Activated CD4-positive, alpha-beta T cell treated with anti-CD3 and anti-CD28 coated beads, Interleukin-2, amount 10 ng/mL, durations not matched to agents 7 days and 5 days (primary cell): ENCODE measurements at regions not wholly inside any gene's neighbourhood (a gene's known extent, or its start where the extent isn't known, plus 50 kb on each side); places are given as distances from the start of the nearest gene placed in this dataset.
"Not testable (repeated sequence)": the region's sequence is repeated elsewhere in the genome, so short reads cannot be mapped to it uniquely, and the experiment has no call there.

Source experiments
- CTCF ChIA-PET: fragments of 350-600 bp; sonication (Branson Sonifier 250); formaldehyde crosslinking; loops from one replicate; lab custom pipeline; 2021; ENCODE audit warnings: antibody characterized with exemption; lab: Charles Lee
- POLR2A ChIA-PET: fragments of 350-600 bp; sonication (Branson Sonifier 250); formaldehyde crosslinking; loops from one replicate; lab custom pipeline; 2021; ENCODE audit warnings: antibody characterized with exemption; lab: Charles Lee
- DNase-seq: peaks from one replicate; pipeline ENCODE4 v3.0.0-alpha.2; 2020
- H3K27ac Mint-ChIP-seq: one replicate; pipeline ENCODE4 v1.8.0; 2021; ENCODE audit warnings: mild to moderate bottlenecking, moderate library complexity, mixed read lengths
- H3K27me3 Mint-ChIP-seq: one replicate; pipeline ENCODE4 v1.8.0; 2021; ENCODE audit warnings: mixed read lengths
- H3K36me3 Mint-ChIP-seq: one replicate; pipeline ENCODE4 v1.8.0; 2021; ENCODE audit warnings: low read depth, mixed read lengths
- H3K4me1 Mint-ChIP-seq: one replicate; pipeline ENCODE4 v1.8.0; 2021; ENCODE audit warnings: mixed read lengths
- H3K4me3 Mint-ChIP-seq: one replicate; pipeline ENCODE4 v1.8.0; 2021; ENCODE audit warnings: mild to moderate bottlenecking, moderate library complexity, mixed read lengths
- H3K9me3 Mint-ChIP-seq: one replicate; pipeline ENCODE4 v1.8.0; 2021; ENCODE audit warnings: mixed read lengths

DNA sequence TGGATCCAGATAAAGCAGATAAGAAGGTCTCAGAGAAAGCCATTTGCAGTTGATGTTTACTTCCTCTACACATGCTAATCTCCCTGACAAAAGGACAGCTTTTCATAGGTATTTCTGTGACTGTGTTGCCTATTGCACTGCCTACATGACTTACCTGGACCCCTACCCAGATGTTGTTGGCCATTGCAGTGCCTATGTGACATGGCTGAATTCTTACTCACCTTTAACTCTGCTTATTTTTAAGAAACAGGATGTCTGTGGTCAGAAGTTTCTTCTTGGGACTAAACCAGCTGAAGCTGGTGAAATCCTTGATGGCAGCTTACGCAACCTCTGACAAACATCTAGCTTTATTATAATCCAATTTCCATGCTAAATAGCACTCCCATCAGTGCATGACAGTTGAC, 50.7 kb downstream of the PPIAL4D start:
- POLR2A ChIA-PET, H3K9me3 Mint-ChIP-seq, H3K36me3 Mint-ChIP-seq, H3K27me3 Mint-ChIP-seq, CTCF ChIA-PET, H3K4me3 Mint-ChIP-seq: not testable (repeated sequence)
- peaks cover 16% of the 10 kb centered on the region for H3K4me1 Mint-ChIP-seq
- peak; percentile 14 for DNase-seq
- peak overlapping the region; percentile 82 for H3K27ac Mint-ChIP-seq

DNA sequence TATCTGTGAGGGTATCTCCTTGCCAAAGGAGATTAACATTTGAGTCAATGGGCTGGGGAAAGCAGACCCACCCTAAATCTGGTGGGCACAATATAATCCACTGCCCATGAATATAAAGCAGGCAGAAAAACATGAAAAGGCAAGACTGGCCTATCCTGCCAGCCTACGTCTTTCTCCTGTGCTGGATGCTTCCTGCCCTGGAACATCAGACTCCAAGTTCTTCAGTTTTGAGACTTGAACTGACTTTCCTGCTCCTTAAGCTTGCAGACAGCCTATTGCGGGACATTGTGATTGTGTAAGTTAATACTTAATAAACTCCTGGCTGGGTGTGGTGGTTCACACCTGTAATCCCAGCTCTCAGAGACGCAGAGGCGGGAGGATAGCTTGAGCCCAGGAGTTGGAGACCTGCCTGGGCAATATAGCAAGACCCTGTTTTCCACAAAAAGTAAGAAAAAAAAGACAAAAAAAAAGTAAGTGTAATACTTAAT, 52.4 kb downstream of the PPIAL4D start:
- Mint-ChIP-seq H3K4me1 (peaks cover 18% of the 10 kb centered on the region), H3K4me3 (peak overlapping the region; percentile 48), H3K27ac (peak overlapping the region; percentile 88)
- CTCF ChIA-PET, H3K27me3 Mint-ChIP-seq, DNase-seq, H3K36me3 Mint-ChIP-seq, POLR2A ChIA-PET, H3K9me3 Mint-ChIP-seq: not testable (repeated sequence)

DNA sequence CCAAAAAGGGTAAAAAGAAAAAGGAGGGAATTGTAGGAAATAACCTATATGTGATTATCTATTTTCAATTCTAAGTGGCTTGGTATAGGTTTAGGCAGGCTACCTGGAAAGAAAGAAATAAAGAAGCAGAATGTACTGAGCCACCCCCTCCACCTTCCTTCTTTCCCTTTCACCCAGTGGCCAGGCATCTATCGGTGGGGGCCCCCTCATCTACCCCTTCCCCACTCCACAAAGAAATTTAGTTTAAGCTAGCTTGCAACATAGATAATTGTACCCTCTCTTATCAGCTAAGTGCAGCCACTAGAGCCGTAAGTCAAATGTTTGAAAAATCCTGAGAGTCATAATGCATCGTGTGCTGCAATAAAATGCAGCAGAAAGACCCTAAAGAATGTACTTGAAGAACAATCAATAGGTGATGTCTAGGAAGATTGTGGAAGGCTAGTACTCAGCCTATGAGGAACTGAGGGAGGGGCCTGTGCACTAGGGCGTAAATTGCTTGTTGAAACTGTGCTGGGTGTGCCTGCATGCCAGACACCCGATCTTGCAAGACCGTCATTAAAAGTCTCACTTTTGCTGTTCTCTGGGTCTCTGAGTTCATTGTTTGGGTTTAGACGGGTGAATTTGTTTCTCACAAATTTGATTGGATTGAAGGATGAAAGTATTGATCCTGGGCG, 53.0 kb downstream of the PPIAL4D start:
- H3K36me3 Mint-ChIP-seq, POLR2A ChIA-PET, H3K27me3 Mint-ChIP-seq, CTCF ChIA-PET, H3K9me3 Mint-ChIP-seq: not testable (repeated sequence)
- peak overlapping the region; percentile 88 for H3K27ac Mint-ChIP-seq
- DNase-seq = peak; percentile 22
- H3K4me3 Mint-ChIP-seq = peak overlapping the region; percentile 48
- H3K4me1 Mint-ChIP-seq = peaks cover 17% of the 10 kb centered on the region

DNA sequence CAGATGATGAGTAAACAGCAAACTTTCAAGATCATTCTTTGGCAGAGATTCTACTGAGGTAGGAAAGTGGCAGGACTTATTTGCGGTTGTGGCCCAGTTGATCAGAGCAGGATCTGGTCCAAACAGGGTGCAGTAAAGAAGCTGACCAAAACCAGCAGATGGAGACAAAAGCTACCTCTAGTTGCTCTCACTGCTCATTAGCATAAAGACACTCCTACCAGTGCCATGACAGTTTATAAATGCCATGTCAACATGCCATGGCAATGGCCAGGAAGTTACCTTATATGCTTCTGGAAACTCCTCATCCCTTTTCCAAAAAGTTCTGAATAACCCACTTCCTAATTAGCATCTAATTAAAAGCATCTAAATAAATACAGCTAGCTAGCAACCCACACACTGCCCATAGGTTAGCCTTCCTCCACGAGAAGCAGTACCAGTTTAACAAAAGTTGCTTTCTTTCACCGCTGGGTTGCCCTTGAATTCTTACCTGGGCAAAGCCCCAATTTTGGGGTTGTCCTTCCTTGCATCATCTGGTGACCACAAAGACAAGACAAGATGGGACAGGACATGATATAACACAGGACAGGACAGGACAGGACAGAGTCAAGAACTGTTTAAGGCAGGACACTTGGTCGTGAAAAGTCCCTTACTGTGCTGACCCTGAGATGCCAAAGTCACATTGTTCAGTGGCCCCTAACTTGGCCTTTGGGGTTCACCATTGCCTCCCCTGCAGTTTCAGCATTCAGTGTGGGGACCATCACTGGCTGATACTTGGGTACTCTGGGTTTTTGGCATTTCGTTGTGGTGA, 59.2 kb downstream of the PPIAL4D start:
- H3K9me3 Mint-ChIP-seq, DNase-seq, H3K4me1 Mint-ChIP-seq, POLR2A ChIA-PET, H3K4me3 Mint-ChIP-seq, H3K36me3 Mint-ChIP-seq, CTCF ChIA-PET, H3K27ac Mint-ChIP-seq, H3K27me3 Mint-ChIP-seq: not testable (repeated sequence)

DNA sequence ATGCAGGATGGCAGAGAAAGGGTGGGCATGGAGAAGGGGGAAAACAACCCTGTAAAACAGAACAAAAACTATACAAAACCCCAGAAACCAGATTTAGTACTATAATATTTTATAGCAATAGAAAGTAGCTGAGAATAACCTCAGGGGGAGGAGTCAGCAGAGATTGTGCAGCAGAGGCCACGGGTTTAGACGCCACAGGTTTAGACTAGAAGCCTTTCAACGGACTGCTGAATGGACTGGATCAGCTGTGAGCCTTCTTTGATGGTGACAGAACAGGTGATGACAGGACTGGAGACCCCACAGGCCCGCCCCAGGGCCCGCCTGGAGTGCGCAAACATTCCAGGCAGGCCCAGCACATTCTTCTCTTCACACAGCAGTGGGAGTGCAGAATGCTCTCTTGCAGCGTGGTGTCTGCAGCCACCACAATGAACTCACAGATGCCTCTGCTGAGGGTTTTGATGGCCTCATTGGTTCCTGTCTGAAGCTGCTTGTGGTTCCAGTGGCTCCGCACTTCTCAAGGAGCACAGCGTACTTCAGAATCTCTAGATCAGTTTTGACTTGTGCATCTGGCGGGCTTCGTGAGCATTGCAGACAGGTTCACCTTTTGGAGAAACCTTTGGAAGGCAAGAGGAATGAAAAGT, 65.6 kb downstream of the PPIAL4D start:
- POLR2A ChIA-PET, H3K27ac Mint-ChIP-seq, H3K4me1 Mint-ChIP-seq, H3K9me3 Mint-ChIP-seq, H3K27me3 Mint-ChIP-seq, H3K36me3 Mint-ChIP-seq, H3K4me3 Mint-ChIP-seq, CTCF ChIA-PET: not testable (repeated sequence)
- peak; percentile 57 for DNase-seq

DNA sequence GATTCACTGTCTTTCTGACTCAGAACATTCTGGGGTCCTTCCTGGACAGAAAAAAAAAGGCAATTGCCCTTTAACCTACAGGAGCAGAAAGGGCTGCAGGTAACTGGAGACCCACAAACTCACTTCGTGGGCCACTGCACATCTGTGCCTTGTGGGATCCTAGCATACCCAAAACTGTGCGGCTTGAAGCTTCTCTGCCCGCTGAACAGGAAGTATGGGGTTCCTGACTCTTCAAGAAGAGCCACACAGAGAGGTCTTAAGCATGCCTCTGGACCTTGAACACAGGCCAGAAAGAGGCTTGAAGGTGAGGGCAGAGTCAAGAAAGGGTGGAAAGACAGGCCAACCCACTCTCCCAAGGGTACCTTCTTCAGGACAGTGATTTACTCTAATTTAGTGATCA, 67.6 kb downstream of the PPIAL4D start:
- DNase-seq, H3K27ac Mint-ChIP-seq, CTCF ChIA-PET, POLR2A ChIA-PET, H3K4me1 Mint-ChIP-seq, H3K36me3 Mint-ChIP-seq, H3K9me3 Mint-ChIP-seq, H3K27me3 Mint-ChIP-seq, H3K4me3 Mint-ChIP-seq: not testable (repeated sequence)

DNA sequence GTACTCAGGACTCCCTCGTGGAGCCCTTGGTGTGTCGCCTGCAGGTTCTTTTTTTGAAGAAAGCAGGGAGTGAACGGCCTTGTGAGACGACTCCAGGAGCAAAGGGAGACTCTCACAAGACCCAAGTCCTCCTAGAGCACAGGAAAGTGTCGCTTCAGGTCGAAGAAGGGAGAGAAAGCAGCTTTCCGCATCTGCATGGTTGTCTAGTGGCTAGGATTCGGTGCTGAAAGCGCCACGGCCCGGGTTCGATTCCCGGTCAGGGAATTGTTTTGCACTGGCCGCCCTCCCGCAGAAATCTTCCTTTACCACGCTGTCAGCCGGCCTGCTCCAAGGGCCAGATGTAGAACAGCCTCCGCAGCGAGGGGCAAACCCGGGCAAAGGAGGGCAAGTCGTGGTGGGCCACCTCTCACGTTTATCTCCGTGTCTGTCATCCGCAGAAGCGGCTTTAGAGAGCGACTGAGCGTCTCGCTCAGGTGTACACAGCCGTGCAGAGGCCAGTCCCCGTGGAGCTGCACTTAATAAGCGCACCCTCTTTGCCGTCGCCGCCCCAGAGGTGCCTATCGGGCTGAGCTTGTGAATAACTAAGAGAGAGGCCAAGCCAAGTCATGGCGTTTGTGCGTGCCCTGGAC, 72.6 kb downstream of the FAM72D start:
- H3K27ac Mint-ChIP-seq, DNase-seq, H3K9me3 Mint-ChIP-seq, CTCF ChIA-PET, H3K36me3 Mint-ChIP-seq, POLR2A ChIA-PET, H3K4me3 Mint-ChIP-seq, H3K27me3 Mint-ChIP-seq, H3K4me1 Mint-ChIP-seq: not testable (repeated sequence)

DNA sequence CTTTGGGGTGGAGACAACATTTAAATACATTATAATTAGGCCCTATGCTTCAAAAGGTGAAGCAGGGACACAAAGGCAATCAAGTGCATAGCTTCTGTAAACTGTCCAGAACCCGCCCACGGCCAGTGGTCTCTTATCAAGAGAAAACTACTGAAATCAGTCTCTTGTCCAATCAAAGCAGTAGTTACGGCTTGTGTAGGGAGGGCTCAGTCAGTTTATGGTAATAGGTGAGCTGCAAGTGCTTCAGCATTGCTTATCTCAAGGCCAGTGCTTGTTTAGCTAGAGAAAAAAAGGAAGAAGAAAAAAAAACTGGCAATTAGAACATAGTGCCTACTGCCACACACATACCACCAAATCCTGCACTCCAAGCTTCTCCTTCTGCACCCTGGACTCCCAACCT, 68.6 kb downstream of the FAM72D start:
- CTCF ChIA-PET = not testable (repeated sequence)

More for the DNA sequence above, 68.6 kb downstream of the FAM72D start:
- POLR2A ChIA-PET, H3K27ac Mint-ChIP-seq, H3K9me3 Mint-ChIP-seq, H3K4me3 Mint-ChIP-seq, H3K4me1 Mint-ChIP-seq, DNase-seq, H3K36me3 Mint-ChIP-seq, H3K27me3 Mint-ChIP-seq: not testable (repeated sequence)
